ENCODE measurements at regions not wholly inside any gene's neighbourhood (a gene's known extent, or its start where the extent isn't known, plus 50 kb on each side); places are given as distances from the start of the nearest gene placed in this dataset.

- TF ChIP-seq JUND (IDR thresholded peaks at IDR 0.05; ENCODE audit: low read depth, low read length) (no peak), CEBPB (IDR thresholded peaks at IDR 0.05; ENCODE audit: borderline replicate concordance in 1 of 2, low read depth in 2 of 2, low read length in 2 of 2) (no peak)
These were observed 56.5 kb upstream of the PAPSS2 start for GRCh38 chr10:87603196-87603595.

All from GM12878 (cell line).